ENCODE measurements at regions not wholly inside any gene's neighbourhood (a gene's known extent, or its start where the extent isn't known, plus 50 kb on each side); places are given as distances from the start of the nearest gene placed in this dataset.

DNA sequence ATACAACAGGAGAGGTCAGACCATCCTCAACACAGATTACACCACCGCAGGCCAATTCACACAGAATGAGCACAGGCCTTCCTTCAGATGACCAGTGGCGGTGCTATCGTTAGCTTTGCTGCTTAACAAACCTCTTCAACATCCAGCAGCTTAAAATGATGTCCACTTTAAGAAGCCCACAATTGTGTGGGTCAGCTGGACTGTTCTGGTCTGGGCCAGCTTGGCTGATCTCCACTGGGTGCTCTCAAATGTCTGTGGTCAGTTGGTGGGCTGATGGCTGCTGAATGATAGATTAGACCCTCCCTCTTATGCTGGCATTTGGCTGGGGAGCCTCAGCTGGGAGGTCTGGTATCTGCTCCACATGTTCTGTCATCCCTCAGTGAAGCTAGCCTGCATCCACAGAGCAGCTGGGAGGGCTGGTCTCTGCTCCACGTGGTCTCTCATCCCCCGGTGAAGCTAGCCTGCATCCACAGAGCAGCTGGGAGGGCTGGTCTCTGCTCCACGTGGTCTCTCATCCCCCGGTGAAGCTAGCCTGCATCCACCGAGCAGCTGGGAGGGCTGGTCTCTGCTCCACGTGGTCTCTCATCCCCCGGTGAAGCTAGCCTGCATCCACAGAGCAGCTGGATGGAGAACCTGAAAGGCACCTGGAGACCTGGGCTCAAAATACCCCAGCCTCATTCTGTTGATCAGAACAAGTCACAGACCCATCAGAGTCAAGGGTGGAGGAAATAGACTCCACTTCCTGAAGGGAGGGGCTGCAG is 203.6 kb upstream of the DIO3 start:
- H3K27ac ChIP-seq (ENCODE audit: low read length) = no peak overlapping the region
- H2AFZ ChIP-seq (ENCODE audit: low read depth, low read length) = no peak overlapping the region
- H3K9me3 ChIP-seq (ENCODE audit: low read length) = peaks cover 3% of the 10 kb centered on the region

GRCh38 chr14:101358320-101359125 is 202.8 kb upstream of the DIO3 start:
- H3F3A ChIP-seq (ENCODE audit: insufficient read depth, low read length, poor library complexity, severe bottlenecking) = no peaks in the 10 kb centered on the region
- H3K9me3 ChIP-seq (ENCODE audit: low read length) = peaks cover 3% of the 10 kb centered on the region
- H3K27me3 ChIP-seq (ENCODE audit: insufficient read depth, low read depth, low read length) = no peaks in the 10 kb centered on the region
- H4K20me1 ChIP-seq (ENCODE audit: insufficient read depth) = no peaks in the 10 kb centered on the region
- no peaks in the 10 kb centered on the region for H3K36me3 ChIP-seq (ENCODE audit: insufficient read depth, low read length)
- H3K9me2 ChIP-seq (ENCODE audit: insufficient read depth, low read length) = no peaks in the 10 kb centered on the region
- no peak overlapping the region for H2AFZ ChIP-seq (ENCODE audit: low read depth, low read length)
- no peaks in the 10 kb centered on the region for H3K79me2 ChIP-seq (replicated peaks; ENCODE audit: insufficient read depth, low read length)
- no peak overlapping the region for H3K4me3 ChIP-seq (ENCODE audit: low read length)
- no peak overlapping the region for H3K27ac ChIP-seq (ENCODE audit: low read length)
- no peak overlapping the region for H3K4me2 ChIP-seq (ENCODE audit: low read length)
- H3K9ac ChIP-seq (ENCODE audit: low read length) = no peak overlapping the region
- TF ChIP-seq MXI1 (conservative IDR thresholded peaks at IDR 0.05; ENCODE audit: poor library complexity, severe bottlenecking) = no peak
- TF ChIP-seq, protein P1, sequence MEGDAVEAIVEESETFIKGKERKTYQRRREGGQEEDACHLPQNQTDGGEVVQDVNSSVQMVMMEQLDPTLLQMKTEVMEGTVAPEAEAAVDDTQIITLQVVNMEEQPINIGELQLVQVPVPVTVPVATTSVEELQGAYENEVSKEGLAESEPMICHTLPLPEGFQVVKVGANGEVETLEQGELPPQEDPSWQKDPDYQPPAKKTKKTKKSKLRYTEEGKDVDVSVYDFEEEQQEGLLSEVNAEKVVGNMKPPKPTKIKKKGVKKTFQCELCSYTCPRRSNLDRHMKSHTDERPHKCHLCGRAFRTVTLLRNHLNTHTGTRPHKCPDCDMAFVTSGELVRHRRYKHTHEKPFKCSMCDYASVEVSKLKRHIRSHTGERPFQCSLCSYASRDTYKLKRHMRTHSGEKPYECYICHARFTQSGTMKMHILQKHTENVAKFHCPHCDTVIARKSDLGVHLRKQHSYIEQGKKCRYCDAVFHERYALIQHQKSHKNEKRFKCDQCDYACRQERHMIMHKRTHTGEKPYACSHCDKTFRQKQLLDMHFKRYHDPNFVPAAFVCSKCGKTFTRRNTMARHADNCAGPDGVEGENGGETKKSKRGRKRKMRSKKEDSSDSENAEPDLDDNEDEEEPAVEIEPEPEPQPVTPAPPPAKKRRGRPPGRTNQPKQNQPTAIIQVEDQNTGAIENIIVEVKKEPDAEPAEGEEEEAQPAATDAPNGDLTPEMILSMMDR (IDR thresholded peaks at IDR 0.05; ENCODE audit: poor library complexity, severe bottlenecking) = no peak
- TF ChIP-seq RAD21 (conservative IDR thresholded peaks at IDR 0.05) = no peak
- no peak for TF ChIP-seq EP300 (conservative IDR thresholded peaks at IDR 0.05; ENCODE audit: poor library complexity, severe bottlenecking)
- no peak for TF ChIP-seq EZH2 (IDR thresholded peaks at IDR 0.05; ENCODE audit: borderline replicate concordance, insufficient read depth, low read length, poor library complexity, severe bottlenecking)
- TF ChIP-seq SMC3 (conservative IDR thresholded peaks at IDR 0.05; ENCODE audit: poor library complexity) = no peak
- TF ChIP-seq, protein P2, sequence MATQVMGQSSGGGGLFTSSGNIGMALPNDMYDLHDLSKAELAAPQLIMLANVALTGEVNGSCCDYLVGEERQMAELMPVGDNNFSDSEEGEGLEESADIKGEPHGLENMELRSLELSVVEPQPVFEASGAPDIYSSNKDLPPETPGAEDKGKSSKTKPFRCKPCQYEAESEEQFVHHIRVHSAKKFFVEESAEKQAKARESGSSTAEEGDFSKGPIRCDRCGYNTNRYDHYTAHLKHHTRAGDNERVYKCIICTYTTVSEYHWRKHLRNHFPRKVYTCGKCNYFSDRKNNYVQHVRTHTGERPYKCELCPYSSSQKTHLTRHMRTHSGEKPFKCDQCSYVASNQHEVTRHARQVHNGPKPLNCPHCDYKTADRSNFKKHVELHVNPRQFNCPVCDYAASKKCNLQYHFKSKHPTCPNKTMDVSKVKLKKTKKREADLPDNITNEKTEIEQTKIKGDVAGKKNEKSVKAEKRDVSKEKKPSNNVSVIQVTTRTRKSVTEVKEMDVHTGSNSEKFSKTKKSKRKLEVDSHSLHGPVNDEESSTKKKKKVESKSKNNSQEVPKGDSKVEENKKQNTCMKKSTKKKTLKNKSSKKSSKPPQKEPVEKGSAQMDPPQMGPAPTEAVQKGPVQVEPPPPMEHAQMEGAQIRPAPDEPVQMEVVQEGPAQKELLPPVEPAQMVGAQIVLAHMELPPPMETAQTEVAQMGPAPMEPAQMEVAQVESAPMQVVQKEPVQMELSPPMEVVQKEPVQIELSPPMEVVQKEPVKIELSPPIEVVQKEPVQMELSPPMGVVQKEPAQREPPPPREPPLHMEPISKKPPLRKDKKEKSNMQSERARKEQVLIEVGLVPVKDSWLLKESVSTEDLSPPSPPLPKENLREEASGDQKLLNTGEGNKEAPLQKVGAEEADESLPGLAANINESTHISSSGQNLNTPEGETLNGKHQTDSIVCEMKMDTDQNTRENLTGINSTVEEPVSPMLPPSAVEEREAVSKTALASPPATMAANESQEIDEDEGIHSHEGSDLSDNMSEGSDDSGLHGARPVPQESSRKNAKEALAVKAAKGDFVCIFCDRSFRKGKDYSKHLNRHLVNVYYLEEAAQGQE (IDR thresholded peaks at IDR 0.05; ENCODE audit: borderline replicate concordance) = no peak

More for the DNA sequence above, 203.6 kb upstream of the DIO3 start:
- H3K9me2 ChIP-seq (ENCODE audit: insufficient read depth, low read length) = no peaks in the 10 kb centered on the region
- no peak overlapping the region for H3K4me3 ChIP-seq (ENCODE audit: low read length)
- no peaks in the 10 kb centered on the region for H3K27me3 ChIP-seq (ENCODE audit: insufficient read depth, low read depth, low read length)
- H3F3A ChIP-seq (ENCODE audit: insufficient read depth, low read length, poor library complexity, severe bottlenecking) = no peaks in the 10 kb centered on the region
- no peaks in the 10 kb centered on the region for H4K20me1 ChIP-seq (ENCODE audit: insufficient read depth)
- no peak overlapping the region for H3K4me2 ChIP-seq (ENCODE audit: low read length)
- H3K36me3 ChIP-seq (ENCODE audit: insufficient read depth, low read length) = no peaks in the 10 kb centered on the region
- TF ChIP-seq POLR2AphosphoS5 (IDR thresholded peaks at IDR 0.05) = no peak
- no peak for TF ChIP-seq SMC3 (conservative IDR thresholded peaks at IDR 0.05; ENCODE audit: poor library complexity)
- no peak for TF ChIP-seq RAD21 (conservative IDR thresholded peaks at IDR 0.05)
- TF ChIP-seq, protein P2 (IDR thresholded peaks at IDR 0.05; ENCODE audit: borderline replicate concordance) = no peak
- TF ChIP-seq EP300 (conservative IDR thresholded peaks at IDR 0.05; ENCODE audit: poor library complexity, severe bottlenecking) = no peak
- no peak for TF ChIP-seq TAF1 (IDR thresholded peaks at IDR 0.05; ENCODE audit: low read depth)
- TF ChIP-seq EZH2 (IDR thresholded peaks at IDR 0.05; ENCODE audit: borderline replicate concordance, insufficient read depth, low read length, poor library complexity, severe bottlenecking) = no peak
- no peak for TF ChIP-seq MXI1 (conservative IDR thresholded peaks at IDR 0.05; ENCODE audit: poor library complexity, severe bottlenecking)
- TF ChIP-seq, protein P1 (IDR thresholded peaks at IDR 0.05; ENCODE audit: poor library complexity, severe bottlenecking) = no peak
- no peaks in the 10 kb centered on the region for H3K79me2 ChIP-seq (replicated peaks; ENCODE audit: insufficient read depth, low read length)
- H3K9ac ChIP-seq (ENCODE audit: low read length) = no peak overlapping the region

All from neural cell (in vitro differentiated cells).